ENCODE measurements at regions not wholly inside any gene's neighbourhood (a gene's known extent, or its start where the extent isn't known, plus 50 kb on each side); places are given as distances from the start of the nearest gene placed in this dataset.
"Not testable (repeated sequence)": the region's sequence is repeated elsewhere in the genome, so short reads cannot be mapped to it uniquely, and the experiment has no call there.

DNA sequence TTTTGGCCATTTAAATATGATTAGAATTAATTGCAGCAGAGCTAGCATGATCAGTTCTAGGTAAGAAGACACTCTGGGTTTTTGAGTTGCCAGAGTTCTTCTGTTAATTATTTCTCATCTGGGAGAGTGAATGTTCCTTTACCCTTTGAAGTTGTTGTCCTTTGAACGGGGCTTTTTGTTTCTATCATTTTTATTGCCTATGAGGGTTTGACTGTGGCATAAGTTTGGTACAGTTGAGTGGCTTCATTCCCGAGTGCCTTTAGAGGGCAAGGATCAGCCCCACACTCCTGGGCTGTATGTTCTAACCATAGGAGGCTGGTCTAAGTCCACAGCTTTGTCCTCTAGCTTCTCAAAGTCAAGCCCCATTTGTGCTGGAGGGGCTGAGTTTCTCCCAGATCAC lies 804.3 kb downstream of the KCNJ3 start:
- DNase-seq: no peak

GRCh38 chr2:155498106-155498505 lies 799.6 kb downstream of the KCNJ3 start:
- DNase-seq: no peak

DNA sequence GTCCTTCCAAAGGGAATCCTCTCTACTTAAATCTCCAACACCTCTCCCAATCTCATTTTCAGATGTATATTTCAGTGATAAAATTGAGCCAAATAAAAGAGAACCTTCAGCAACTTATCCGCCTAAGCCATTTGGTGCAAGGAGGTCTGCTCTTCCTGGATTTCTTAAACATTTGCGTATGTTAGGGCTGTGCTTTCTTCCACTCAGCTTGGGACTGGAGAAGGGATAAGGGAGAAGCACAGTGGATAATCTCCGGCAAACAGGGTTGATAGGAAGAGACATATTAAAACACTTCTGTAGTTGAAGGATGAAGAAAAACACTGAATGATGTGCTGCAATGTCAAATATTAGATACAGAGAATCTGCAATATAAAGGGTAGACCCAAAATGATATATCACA lies 796.2 kb downstream of the KCNJ3 start:
- no peak for DNase-seq

DNA sequence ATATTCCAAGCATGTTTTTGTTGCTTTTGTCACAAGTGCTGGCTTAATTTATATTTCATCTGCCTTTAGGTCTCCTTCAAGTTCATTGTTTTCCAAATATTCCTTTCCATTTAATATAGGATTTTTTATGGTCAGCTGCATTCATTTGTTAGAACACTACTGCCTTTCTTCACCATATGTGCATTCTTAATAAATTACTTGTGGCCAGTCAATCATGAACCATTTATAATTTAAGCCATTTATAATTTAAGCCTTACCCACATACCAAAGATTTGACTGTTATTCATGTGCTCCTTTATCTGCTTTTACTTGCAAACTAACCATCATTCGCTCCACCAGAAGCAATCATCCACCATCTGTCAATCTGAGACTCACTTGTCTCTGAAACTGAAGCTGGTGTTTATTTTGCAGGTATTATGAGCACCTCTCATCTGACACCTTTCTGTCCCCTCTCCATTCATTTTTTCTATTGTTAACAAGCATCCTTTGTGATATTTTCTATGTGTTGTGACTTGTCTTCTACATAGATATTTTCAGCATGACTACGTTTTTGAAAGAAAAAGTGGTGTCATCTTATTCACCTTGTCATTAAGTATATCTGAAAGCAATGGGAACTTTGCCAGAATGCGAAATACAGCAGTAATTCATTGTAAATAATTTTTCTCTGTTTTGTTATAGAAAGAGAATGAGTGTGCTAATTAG lies 786.8 kb downstream of the KCNJ3 start:
- no peak for DNase-seq

GRCh38 chr2:155481141-155481540 lies 782.6 kb downstream of the KCNJ3 start:
- no peak for DNase-seq

DNA sequence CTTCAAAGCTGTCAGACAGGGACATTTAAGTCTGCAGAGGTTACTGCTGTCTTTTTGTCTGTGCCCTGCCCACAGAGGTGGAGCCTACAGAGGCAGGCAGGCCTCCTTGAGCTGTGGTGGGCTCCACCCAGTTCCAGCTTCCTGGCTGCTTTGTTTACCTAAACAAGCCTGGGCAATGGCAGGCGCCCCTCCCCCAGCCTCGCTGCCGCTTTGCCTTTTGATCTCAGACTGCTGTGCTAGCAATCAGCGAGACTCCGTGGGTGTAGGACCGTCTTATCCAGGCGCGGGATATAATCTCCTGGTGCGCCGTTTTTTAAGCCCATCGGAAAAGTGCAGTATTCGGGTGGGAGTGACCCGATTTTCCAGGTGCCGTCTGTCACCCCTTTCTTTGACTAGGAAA lies 773.5 kb downstream of the KCNJ3 start:
- not testable (repeated sequence) for DNase-seq

DNA sequence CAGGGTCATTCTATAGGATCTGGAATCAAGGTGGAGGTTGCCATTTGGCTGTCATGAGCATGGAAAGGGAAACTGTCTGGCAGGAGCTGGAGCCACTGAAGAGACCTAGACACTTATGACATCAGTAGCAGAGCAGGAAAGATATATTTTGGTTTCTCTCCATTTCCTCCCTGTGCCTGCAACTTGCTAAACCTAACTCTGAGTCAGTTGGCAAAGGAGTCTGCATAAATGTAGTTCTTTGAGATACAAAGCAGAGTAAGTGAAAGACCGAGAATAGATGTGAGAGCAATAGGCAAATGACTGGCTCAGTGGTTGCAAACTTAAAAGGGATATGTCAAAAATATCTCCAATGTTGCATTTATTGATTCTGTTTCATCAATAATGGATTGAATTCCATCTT lies 757.7 kb downstream of the KCNJ3 start:
- no peak for DNase-seq

DNA sequence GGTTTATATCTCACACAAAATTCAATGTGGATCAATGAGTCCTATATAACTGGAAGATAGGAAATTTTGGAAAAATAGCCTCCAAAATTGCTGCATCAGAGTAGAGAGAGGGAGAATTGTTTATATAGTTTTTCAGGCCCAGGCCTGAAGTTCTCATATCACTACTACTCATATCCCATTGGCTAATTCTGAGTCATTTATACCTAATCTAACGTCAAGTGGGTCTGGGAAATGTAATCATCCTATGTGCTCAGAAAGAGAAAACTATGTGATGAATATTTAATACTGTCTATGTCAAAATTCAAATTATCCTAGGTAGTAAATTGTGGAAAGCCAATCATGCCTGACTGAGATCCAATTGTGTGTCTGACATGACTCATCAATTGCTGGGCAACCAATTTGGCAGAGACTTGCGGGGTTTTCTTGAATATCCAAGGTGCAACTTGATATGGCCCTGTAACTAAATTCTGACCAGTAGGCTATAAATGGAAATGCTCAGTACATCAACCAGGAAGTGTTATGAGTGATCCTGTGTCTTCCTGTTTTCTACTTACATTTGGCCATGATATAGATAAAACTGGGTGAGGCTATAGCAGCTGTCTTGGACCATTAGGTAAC lies 744.4 kb downstream of the KCNJ3 start:
- DNase-seq: no peak

DNA sequence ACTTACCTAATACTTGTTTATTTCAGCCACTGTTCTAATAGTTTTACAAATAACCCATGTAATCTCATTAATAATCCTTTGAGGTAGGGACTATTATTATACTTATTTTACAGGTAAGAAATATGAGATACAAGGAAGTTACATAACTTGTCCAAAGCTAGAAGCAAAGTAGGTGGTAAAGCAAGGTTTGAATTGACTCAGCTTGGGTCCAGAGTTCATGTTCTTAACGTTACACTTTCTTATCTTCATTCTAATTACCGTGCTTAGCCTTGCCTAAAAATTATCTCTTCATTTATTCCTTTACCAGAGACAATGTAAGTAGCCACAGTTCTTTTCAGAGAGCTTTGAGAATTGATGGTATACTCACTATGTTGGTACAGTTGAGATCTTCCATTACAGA lies 743.6 kb downstream of the KCNJ3 start:
- no peak for DNase-seq

GRCh38 chr2:155431004-155431507 lies 732.6 kb downstream of the KCNJ3 start:
- no peak for DNase-seq

- DNase-seq: no peak
Observed at GRCh38 chr2:155427470-155427869, 729.0 kb downstream of the KCNJ3 start.

- no peak for DNase-seq
Observed at GRCh38 chr2:155424518-155424917, 726.0 kb downstream of the KCNJ3 start.

GRCh38 chr2:155418753-155419152 lies 720.3 kb downstream of the KCNJ3 start:
- no peak for DNase-seq

DNA sequence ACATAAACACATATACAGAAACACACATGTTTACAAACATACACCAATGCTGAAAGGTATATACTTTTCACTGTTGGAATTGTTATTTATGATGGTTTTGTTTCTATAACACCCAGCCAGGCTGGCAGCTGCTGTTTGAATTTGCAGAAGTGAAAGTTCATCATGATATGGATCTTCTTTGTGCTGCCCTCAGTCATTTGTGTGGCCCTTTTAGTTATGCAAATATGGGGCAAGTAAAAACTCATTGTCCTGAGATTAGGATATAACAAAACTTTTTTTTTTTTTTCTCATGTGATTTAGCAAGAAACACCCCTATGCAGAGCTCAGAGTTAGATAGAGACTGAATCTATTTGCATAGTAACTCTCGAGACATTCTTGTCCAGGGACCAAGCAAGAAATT lies 714.1 kb downstream of the KCNJ3 start:
- no peak for DNase-seq

DNA sequence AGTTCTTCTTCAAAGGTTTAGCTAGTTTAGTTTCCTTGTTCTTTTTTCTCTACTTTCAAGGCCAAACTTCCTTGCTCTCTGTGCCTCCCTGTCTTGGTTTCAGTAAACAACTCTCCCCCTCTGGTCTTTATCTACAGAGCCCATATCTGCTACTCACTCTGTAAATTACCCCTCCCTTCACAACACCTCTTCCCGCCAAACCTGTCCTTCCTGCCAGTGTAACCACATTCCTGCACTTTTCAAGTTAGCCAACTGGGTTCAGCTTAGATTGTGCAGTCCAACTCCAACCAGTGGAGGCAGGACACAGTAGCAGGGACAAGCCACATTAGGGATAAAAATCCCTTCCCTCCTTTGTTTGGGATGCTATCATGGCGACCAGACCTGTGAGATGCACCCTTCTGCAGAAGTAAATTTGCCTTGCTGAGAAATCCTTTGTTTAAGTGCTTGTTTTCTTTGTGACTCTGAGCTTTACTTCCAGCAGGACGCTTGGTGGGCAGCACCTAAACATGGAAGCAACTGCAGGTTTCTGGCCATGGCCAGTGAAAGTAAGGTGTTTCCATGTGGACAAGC lies 706.0 kb downstream of the KCNJ3 start:
- DNase-seq: no peak

DNA sequence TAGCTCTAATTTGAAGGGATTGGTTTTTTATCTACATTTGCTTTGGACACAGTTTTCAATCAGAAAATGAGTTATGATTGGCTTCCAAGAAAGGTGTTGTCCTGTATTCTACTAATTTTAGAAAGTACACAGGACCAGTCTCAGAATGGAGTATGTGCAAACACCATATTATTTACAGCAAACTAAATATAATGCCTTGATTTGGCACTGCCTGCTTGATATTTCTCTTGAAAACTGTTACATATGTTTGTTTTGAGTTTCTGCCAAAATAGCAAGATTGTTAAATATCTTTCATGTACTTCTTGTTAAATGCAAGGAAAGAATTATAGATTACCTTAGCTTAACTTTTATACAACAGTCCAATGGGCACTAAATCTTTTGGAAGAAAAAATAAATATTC lies 694.9 kb downstream of the KCNJ3 start:
- DNase-seq: no peak

DNA sequence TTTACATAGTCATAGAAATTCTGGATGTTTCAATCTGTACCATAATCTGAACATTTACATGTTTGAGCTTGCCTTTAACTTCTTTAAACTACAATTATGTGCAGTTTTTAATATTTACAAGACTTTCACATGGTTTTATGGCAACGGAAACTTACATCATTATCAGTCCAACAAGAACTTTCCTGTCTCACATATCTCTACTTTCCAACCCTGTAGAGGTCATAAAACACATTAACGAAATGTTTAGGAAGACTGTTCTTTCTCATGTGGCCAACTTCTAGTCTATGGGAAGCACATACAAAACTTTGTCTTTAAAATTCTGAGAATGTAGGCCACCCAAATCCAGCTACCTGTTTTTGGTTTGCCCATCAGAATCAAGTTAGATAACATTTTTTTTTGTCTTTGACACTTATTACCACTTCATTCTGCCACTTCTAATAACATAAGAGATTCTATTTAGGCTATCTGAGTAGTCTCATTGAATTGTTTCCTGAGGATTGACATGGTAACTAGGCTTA lies 693.2 kb downstream of the KCNJ3 start:
- no peak for DNase-seq

DNA sequence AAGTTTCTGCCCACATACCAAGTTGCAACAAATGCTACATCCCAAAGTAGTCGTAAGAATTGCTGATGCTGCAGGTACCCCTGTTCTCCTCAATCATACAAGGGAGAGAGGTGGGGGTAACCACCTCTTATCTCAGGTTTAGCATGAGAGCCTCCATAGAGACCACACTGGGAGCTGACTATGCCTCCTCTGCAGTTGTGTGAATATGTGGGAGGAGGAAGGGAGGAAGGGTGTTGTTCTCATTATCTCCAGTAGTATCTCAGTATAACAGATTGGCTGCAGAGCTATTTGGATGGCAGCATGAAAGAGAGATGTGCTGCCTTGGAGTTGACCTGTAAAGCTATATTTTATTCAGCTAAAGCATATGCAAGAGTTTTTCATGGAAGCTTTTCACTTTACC lies 690.7 kb downstream of the KCNJ3 start:
- no peak for DNase-seq

DNA sequence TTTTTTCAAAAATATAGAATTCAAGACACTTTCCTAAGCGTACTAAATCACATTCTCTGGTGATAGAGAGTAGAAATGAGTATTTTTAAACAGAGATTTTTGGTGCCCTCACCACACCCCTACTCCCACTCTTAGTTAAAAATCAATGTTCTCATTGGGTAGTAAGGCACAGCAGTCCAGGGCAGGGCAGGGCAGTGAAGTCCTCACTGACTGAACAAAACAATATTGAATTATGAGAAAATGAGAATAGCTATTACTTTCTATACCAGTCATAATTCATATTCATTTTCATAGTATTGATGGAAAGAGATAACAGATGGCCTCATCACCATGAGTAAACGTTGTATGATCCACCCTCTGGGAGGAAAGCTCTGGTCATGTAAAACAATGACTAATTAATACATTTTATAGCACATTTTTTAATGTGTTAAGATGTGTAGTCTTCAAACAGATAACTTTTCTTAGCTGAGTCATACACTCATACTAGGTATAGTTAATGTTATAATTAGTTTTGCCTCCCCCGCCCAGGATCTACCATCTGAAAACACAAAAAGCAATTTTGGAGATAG lies 686.1 kb downstream of the KCNJ3 start:
- DNase-seq: no peak

- DNase-seq: no peak
Observed at GRCh38 chr2:155382776-155383175, 684.3 kb downstream of the KCNJ3 start.

GRCh38 chr2:155381436-155381835 lies 682.9 kb downstream of the KCNJ3 start:
- no peak for DNase-seq

DNA sequence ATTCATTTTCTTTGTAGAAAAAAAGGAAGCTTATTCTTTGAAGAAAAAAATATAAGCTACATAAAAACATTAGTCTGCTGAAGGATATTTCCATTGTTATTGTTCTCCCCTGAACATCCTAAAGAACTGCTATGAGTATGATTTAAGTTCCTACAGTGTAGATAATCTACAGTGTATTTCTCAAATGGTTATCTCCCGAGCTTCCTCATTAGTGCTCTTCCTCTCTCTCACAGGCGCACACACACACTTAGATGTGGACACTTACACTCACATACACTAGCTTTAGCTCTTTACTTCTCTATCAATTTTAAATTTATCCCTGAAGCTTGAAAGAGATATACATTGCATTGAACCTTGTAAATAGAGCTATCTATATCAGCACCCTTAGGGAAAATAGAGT lies 681.0 kb downstream of the KCNJ3 start:
- DNase-seq: no peak

- no peak for DNase-seq
Observed at GRCh38 chr2:155377931-155378444, 679.5 kb downstream of the KCNJ3 start.

DNA sequence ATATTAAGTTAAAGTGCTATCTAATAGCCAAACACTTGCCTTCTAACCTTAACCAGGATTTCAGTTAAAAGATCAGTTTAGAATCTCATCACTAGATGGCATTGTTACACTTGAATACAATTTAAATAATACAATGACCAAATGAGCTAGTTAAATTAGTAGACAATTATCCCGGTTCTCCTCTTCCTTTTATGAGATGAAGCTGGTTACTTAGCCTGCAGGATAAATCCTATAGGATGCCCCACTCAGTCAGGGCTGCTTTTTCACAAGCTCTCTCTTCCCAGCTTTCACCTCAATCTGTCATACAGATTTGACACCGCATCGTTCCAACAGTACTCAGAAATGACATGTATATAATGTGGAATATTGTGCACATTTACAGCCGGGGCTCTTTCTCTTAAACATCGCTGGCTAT lies 678.8 kb downstream of the KCNJ3 start:
- no peak for DNase-seq

Data from GF-D8 (cell line).